ENCODE measurements at regions not wholly inside any gene's neighbourhood (a gene's known extent, or its start where the extent isn't known, plus 50 kb on each side); places are given as distances from the start of the nearest gene placed in this dataset.

- no peak for TF ChIP-seq CTCF (IDR thresholded peaks at IDR 0.05 in 2 of 3, conservative IDR thresholded peaks at IDR 0.05 in 1 of 3; ENCODE audit: control insufficient read depth in 2 of 3, extremely low read depth in 1 of 3, insufficient read depth in 1 of 3, low read depth in 3 of 3, low read length in 3 of 3)
- TF ChIP-seq ZZZ3 (IDR thresholded peaks at IDR 0.05; ENCODE audit: control insufficient read depth, insufficient read length, low read depth) = no peak
- no peak for TF ChIP-seq MYC (IDR thresholded peaks at IDR 0.05; ENCODE audit: insufficient read depth, insufficient read length, insufficient replicate concordance, low read length, severe bottlenecking)
- no peak for TF ChIP-seq NR2C2 (IDR thresholded peaks at IDR 0.05; ENCODE audit: borderline replicate concordance, control insufficient read depth, insufficient read length, low read depth)
These were observed 99.2 kb upstream of the FGF3 start for GRCh38 chr11:69918231-69918937.

All from GM12878 (cell line).